ENCODE measurements at regions not wholly inside any gene's neighbourhood (a gene's known extent, or its start where the extent isn't known, plus 50 kb on each side); places are given as distances from the start of the nearest gene placed in this dataset.

- FAIRE-seq: no peak
- no peaks in the 10 kb centered on the region for H3K9me3 ChIP-seq (replicated peaks; ENCODE audit: control insufficient read depth, insufficient read depth, low read length)
- H3K4me3 ChIP-seq: no peak overlapping the region
- no peaks in the 10 kb centered on the region for H3K27me3 ChIP-seq (replicated peaks in 1 of 2; ENCODE audit: control insufficient read depth in 2 of 2, insufficient read depth in 2 of 2, low read length in 1 of 2)
- POLR2A ChIA-PET: no interaction called here
- H3K36me3 ChIP-seq (ENCODE audit: control insufficient read depth in 2 of 2, insufficient read depth in 2 of 2, low read length in 1 of 2): no peaks in the 10 kb centered on the region
- H3K27ac ChIP-seq (ENCODE audit: control insufficient read depth, insufficient read depth): no peak overlapping the region
- no peak for TF ChIP-seq SMAD5 (IDR thresholded peaks at IDR 0.05; ENCODE audit: low read depth)
- TF ChIP-seq SUZ12 (IDR thresholded peaks at IDR 0.05; ENCODE audit: unreplicated experiment): no peak
- TF ChIP-seq IRF5 (IDR thresholded peaks at IDR 0.05; ENCODE audit: borderline replicate concordance): no peak
- TF ChIP-seq YBX1 (IDR thresholded peaks at IDR 0.05): no peak
- TF ChIP-seq JUNB (IDR thresholded peaks at IDR 0.05): no peak
- TF ChIP-seq POLR2A (IDR thresholded peaks at IDR 0.05; ENCODE audit: low read depth, low read length): no peak
- TF ChIP-seq ATF7 (IDR thresholded peaks at IDR 0.05; ENCODE audit: low read depth): no peak
- no peak for TF ChIP-seq ZSCAN29 (IDR thresholded peaks at IDR 0.05)
- no peak for TF ChIP-seq IKZF1 (conservative IDR thresholded peaks at IDR 0.05)
- no peak for TF ChIP-seq IKZF2 (IDR thresholded peaks at IDR 0.05)
- TF ChIP-seq PRDM15 (CRISPR knock-in tag; IDR thresholded peaks at IDR 0.05): no peak
- TF ChIP-seq TARDBP (IDR thresholded peaks at IDR 0.05; ENCODE audit: borderline replicate concordance): no peak
- TF ChIP-seq PBX3 (IDR thresholded peaks at IDR 0.05; ENCODE audit: insufficient replicate concordance, low read depth, low read length): no peak
- TF ChIP-seq RELB (IDR thresholded peaks at IDR 0.05; ENCODE audit: low read depth): no peak
- TF ChIP-seq BHLHE40 (IDR thresholded peaks at IDR 0.05; ENCODE audit: borderline replicate concordance in 1 of 2, low read depth in 2 of 2, low read length in 1 of 2): no peak
- H3K4me2 ChIP-seq (ENCODE audit: control insufficient read depth, insufficient read depth): no peak overlapping the region
- CTCF ChIA-PET: interaction anchor here (2.2 kb wide), 1 partner anchor 9 kb away, joined by 16 read pairs; no protein-coding TSS in a partner anchor
- ATAC-seq: no peak
- intact Hi-C loops (cut with micrococcal nuclease; ENCODE audit: unreplicated experiment): no loop called here
- in situ Hi-C loops (cut with MboI): no loop called here
- RAD21 ChIA-PET (ENCODE audit: unreplicated experiment): no interaction called here
- no peak for DNase-seq (ENCODE audit: low read depth, low spot score)
- H3K9ac ChIP-seq (ENCODE audit: control insufficient read depth, insufficient read depth, low read length): no peak overlapping the region
- no peaks in the 10 kb centered on the region for H4K20me1 ChIP-seq (ENCODE audit: control insufficient read depth, insufficient read depth)
- no peak overlapping the region for H2AFZ ChIP-seq (ENCODE audit: control insufficient read depth, low read depth, low read length)
- SMC1A ChIA-PET (ENCODE audit: uncharacterized antibody, unreplicated experiment): no interaction called here
- H3K79me2 ChIP-seq (ENCODE audit: control insufficient read depth, insufficient read depth, low read length): no peaks in the 10 kb centered on the region
- no TSS peak for BruUV-seq (replicated peaks)
- no peaks in the 10 kb centered on the region for H3K4me1 ChIP-seq (ENCODE audit: control insufficient read depth, insufficient read depth, low read length)
Observed at GRCh38 chr6:126795161-126795560, 323.3 kb upstream of the RSPO3 start.

Measured in GM12878 (cell line).